ENCODE measurements at regions not wholly inside any gene's neighbourhood (a gene's known extent, or its start where the extent isn't known, plus 50 kb on each side); places are given as distances from the start of the nearest gene placed in this dataset.

GRCh38 chr11:31902706-31903105, 91.6 kb upstream of the PAX6 start:
- TF ChIP-seq CTCF (IDR thresholded peaks at IDR 0.05) (no peak), POLR2A (IDR thresholded peaks at IDR 0.05) (no peak)
